IPS-20b (cell line): ENCODE measurements at regions not wholly inside any gene's neighbourhood (a gene's known extent, or its start where the extent isn't known, plus 50 kb on each side); places are given as distances from the start of the nearest gene placed in this dataset.

Experiments used
- H3K27ac ChIP-seq: one replicate; pipeline ENCODE4 v1.5.1; 2013; ENCODE audit warnings: low read length
- H3K27me3 ChIP-seq: 2 replicates; pipeline ENCODE4 v1.6.1; 2013; ENCODE audit warnings: mild to moderate bottlenecking, low read length, inconsistent platforms; ENCODE audit not compliant: insufficient read depth
- H3K36me3 ChIP-seq: 2 replicates; pipeline ENCODE4 v1.6.1; 2013; ENCODE audit warnings: low read depth, mild to moderate bottlenecking, inconsistent platforms, low read length, moderate library complexity; ENCODE audit not compliant: insufficient read depth
- H3K4me1 ChIP-seq: 2 replicates; pipeline ENCODE4 v1.6.1; 2013; ENCODE audit warnings: mild to moderate bottlenecking, control low read depth, inconsistent platforms, low read length, moderate library complexity; ENCODE audit not compliant: insufficient read depth
- H3K4me3 ChIP-seq: 2 replicates; pipeline ENCODE4 v1.5.1; 2013; ENCODE audit warnings: mild to moderate bottlenecking, low read length, inconsistent platforms
- H3K9ac ChIP-seq: 2 replicates; pipeline ENCODE4 v1.6.1; 2013; ENCODE audit warnings: low read depth, mild to moderate bottlenecking, inconsistent platforms, low read length, moderate library complexity
- H3K9me3 ChIP-seq: 2 replicates; pipeline ENCODE4 v1.6.1; 2013; ENCODE audit warnings: mild to moderate bottlenecking, low read depth, low read length, inconsistent platforms; ENCODE audit not compliant: insufficient read depth

- H3K9me3 ChIP-seq: no peaks in the 10 kb centered on the region
- no peak overlapping the region for H3K27ac ChIP-seq
- peaks cover 3% of the 10 kb centered on the region; the same call in 1 of the 2 replicates for H3K4me1 ChIP-seq
- no peak overlapping the region for H3K9ac ChIP-seq
- no peak overlapping the region for H3K4me3 ChIP-seq
- no peaks in the 10 kb centered on the region for H3K36me3 ChIP-seq
- no peaks in the 10 kb centered on the region for H3K27me3 ChIP-seq
Observed at GRCh38 chr1:232385221-232385620, 244.7 kb downstream of the SIPA1L2 start.

GRCh38 chr1:232384171-232384883 is 245.6 kb downstream of the SIPA1L2 start:
- Histone ChIP-seq H3K27me3 (no peaks in the 10 kb centered on the region), H3K9ac (no peak overlapping the region), H3K4me1 (no peaks in the 10 kb centered on the region), H3K9me3 (no peaks in the 10 kb centered on the region), H3K27ac (no peak overlapping the region), H3K36me3 (no peaks in the 10 kb centered on the region), H3K4me3 (no peak overlapping the region)

GRCh38 chr1:232383455-232384123 is 246.3 kb downstream of the SIPA1L2 start:
- Histone ChIP-seq H3K4me1 (no peaks in the 10 kb centered on the region; the same call in 1 of the 2 replicates), H3K4me3 (no peak overlapping the region), H3K27ac (no peak overlapping the region), H3K27me3 (no peaks in the 10 kb centered on the region), H3K9me3 (no peaks in the 10 kb centered on the region), H3K36me3 (no peaks in the 10 kb centered on the region), H3K9ac (no peak overlapping the region)

- no peak overlapping the region for H3K27ac ChIP-seq
- no peaks in the 10 kb centered on the region; the same call in 1 of the 2 replicates for H3K4me1 ChIP-seq
- H3K27me3 ChIP-seq: no peaks in the 10 kb centered on the region
- no peaks in the 10 kb centered on the region for H3K9me3 ChIP-seq
- H3K4me3 ChIP-seq: no peak overlapping the region
- no peak overlapping the region for H3K9ac ChIP-seq
- H3K36me3 ChIP-seq: no peaks in the 10 kb centered on the region
Observed at GRCh38 chr1:232382671-232383070, 247.3 kb downstream of the SIPA1L2 start.

GRCh38 chr1:232381394-232382100 is 248.4 kb downstream of the SIPA1L2 start:
- Histone ChIP-seq H3K27ac (no peak overlapping the region), H3K9ac (no peak overlapping the region), H3K4me3 (no peak overlapping the region), H3K27me3 (no peaks in the 10 kb centered on the region), H3K4me1 (no peaks in the 10 kb centered on the region; the same call in 1 of the 2 replicates), H3K9me3 (no peaks in the 10 kb centered on the region), H3K36me3 (no peaks in the 10 kb centered on the region)

- H3K4me3 ChIP-seq: no peak overlapping the region
- no peaks in the 10 kb centered on the region; the same call in 1 of the 2 replicates for H3K4me1 ChIP-seq
- no peaks in the 10 kb centered on the region for H3K36me3 ChIP-seq
- H3K9me3 ChIP-seq: no peaks in the 10 kb centered on the region
- no peak overlapping the region for H3K27ac ChIP-seq
- no peaks in the 10 kb centered on the region for H3K27me3 ChIP-seq
- no peak overlapping the region for H3K9ac ChIP-seq
Observed at GRCh38 chr1:232380596-232380995, 249.3 kb downstream of the SIPA1L2 start.

GRCh38 chr1:232380131-232380530 is 249.8 kb downstream of the SIPA1L2 start:
- Histone ChIP-seq H3K27ac (no peak overlapping the region), H3K36me3 (no peaks in the 10 kb centered on the region), H3K4me1 (no peaks in the 10 kb centered on the region; the same call in 1 of the 2 replicates), H3K4me3 (no peak overlapping the region), H3K9ac (no peak overlapping the region), H3K27me3 (no peaks in the 10 kb centered on the region), H3K9me3 (no peaks in the 10 kb centered on the region)

- H3K36me3 ChIP-seq: no peaks in the 10 kb centered on the region
- H3K9ac ChIP-seq: no peak overlapping the region
- H3K4me1 ChIP-seq: no peaks in the 10 kb centered on the region; the same call in 1 of the 2 replicates
- H3K27ac ChIP-seq: no peak overlapping the region
- H3K27me3 ChIP-seq: no peaks in the 10 kb centered on the region
- H3K4me3 ChIP-seq: no peak overlapping the region
- H3K9me3 ChIP-seq: no peaks in the 10 kb centered on the region
Observed at GRCh38 chr1:232379063-232379434, 250.9 kb downstream of the SIPA1L2 start.

- no peaks in the 10 kb centered on the region; the same call in 1 of the 2 replicates for H3K4me1 ChIP-seq
- no peaks in the 10 kb centered on the region for H3K9me3 ChIP-seq
- no peak overlapping the region for H3K27ac ChIP-seq
- H3K9ac ChIP-seq: no peak overlapping the region
- no peaks in the 10 kb centered on the region for H3K27me3 ChIP-seq
- H3K36me3 ChIP-seq: no peaks in the 10 kb centered on the region
- no peak overlapping the region for H3K4me3 ChIP-seq
Observed at GRCh38 chr1:232378266-232379062, 251.5 kb downstream of the SIPA1L2 start.

- H3K36me3 ChIP-seq: no peaks in the 10 kb centered on the region
- H3K9ac ChIP-seq: no peak overlapping the region
- no peak overlapping the region for H3K4me3 ChIP-seq
- no peaks in the 10 kb centered on the region for H3K27me3 ChIP-seq
- no peak overlapping the region for H3K27ac ChIP-seq
- H3K4me1 ChIP-seq: no peaks in the 10 kb centered on the region; the same call in 1 of the 2 replicates
- no peaks in the 10 kb centered on the region for H3K9me3 ChIP-seq
Observed at GRCh38 chr1:232377494-232377770, 252.5 kb downstream of the SIPA1L2 start.

GRCh38 chr1:232376632-232377493 is 253.1 kb downstream of the SIPA1L2 start:
- no peaks in the 10 kb centered on the region for H3K36me3 ChIP-seq
- H3K27ac ChIP-seq: no peak overlapping the region

More at GRCh38 chr1:232376632-232377493, 253.1 kb downstream of the SIPA1L2 start:
- no peaks in the 10 kb centered on the region for H3K9me3 ChIP-seq
- H3K4me1 ChIP-seq: no peaks in the 10 kb centered on the region; the same call in 1 of the 2 replicates
- no peak overlapping the region for H3K9ac ChIP-seq
- no peak overlapping the region for H3K4me3 ChIP-seq
- no peaks in the 10 kb centered on the region for H3K27me3 ChIP-seq
